ENCODE measurements at regions not wholly inside any gene's neighbourhood (a gene's known extent, or its start where the extent isn't known, plus 50 kb on each side); places are given as distances from the start of the nearest gene placed in this dataset.
A peak's percentile ranks its signal among the peaks of the same experiment; 100 is the strongest.

DNA sequence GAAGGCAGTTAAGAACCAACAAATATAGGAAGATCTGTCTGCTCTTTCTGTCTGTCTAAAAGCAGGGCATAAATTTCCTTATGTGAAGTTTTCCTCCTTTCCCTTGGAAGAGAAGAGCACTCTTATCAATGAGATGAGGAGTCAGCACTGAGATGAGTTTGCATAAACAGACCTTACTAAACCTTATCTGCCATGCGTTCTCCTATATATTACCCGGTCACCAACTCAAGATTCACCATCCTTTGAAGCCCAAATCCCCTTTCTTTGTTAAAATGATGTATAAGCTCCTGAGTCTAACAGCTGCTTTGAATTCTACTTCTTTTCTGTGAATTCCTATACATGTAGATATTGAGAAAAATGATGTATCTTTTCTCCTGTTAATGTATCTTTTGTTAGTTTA lies 65.5 kb upstream of the FHL2 start:
- no peak for DNase-seq
- H3K27me3 Mint-ChIP-seq = peaks cover 23% of the 10 kb centered on the region
- H3K27ac Mint-ChIP-seq = no peak overlapping the region
- H3K9me3 Mint-ChIP-seq = no peaks in the 10 kb centered on the region
- CTCF ChIA-PET = no interaction called here
- H3K36me3 Mint-ChIP-seq = peaks cover 2% of the 10 kb centered on the region
- peaks cover 21% of the 10 kb centered on the region for H3K4me1 Mint-ChIP-seq
- H3K4me3 Mint-ChIP-seq = no peak overlapping the region

DNA sequence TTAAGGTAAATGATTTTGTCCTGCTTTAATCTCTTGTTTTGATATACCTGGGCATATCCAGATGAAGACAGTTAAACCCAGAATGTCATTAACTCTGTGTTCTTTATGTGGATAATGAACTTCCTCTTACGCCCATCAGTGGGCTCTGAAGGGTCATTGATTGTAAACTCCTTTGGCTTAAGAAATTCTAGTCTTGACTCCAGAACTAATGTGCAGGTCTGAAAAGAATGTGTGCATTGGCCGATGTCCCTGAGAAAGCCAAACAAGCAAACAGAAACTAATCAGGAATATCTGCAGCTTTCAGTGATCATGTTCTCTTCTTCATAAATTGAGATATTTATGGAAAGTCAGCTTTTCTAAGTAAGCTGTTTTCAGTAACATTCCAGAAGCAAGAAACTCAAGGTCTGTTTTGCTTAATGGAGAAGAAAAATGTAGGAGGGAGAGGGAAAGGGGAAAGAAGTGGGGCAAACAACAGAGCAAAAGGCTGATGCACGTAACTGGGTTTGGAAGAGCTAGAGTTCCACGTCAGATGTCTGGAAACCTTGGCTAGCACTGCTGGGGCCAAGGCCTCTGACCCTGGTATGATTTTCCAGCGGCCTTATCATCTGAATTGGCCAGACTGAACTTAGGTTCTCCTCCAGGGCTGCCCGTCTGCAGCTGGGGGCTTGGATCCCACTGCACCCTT lies 61.3 kb upstream of the FHL2 start:
- H3K36me3 Mint-ChIP-seq = no peaks in the 10 kb centered on the region
- no peak overlapping the region for H3K4me3 Mint-ChIP-seq
- H3K27ac Mint-ChIP-seq = no peak overlapping the region
- peaks cover 27% of the 10 kb centered on the region for H3K27me3 Mint-ChIP-seq
- DNase-seq = no peak
- no peaks in the 10 kb centered on the region for H3K9me3 Mint-ChIP-seq
- H3K4me1 Mint-ChIP-seq = no peaks in the 10 kb centered on the region
- CTCF ChIA-PET = interaction anchor here (0.6 kb wide), 1 partner anchor 42 kb away, joined by 3 read pairs; no protein-coding TSS in a partner anchor

DNA sequence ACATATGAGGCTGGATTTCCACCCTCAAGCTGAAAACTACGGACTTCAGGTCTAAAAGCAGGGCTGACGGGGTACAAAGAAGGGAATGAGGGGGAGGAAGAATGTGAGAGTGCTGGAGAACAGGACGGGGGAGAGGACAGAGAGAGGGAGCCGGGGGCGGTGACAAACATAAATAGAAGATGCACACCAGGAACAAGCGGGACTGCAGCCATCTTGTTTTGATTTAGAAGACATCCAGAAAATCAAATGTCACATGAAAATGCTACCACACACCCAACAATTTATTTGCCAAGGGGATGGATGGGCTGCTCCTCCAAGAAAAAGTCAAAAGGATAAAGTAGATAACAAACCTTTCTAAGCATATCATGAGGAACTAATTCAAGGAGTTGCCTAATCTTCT lies 59.2 kb upstream of the FHL2 start:
- Mint-ChIP-seq H3K27me3 (peaks cover 23% of the 10 kb centered on the region), H3K27ac (no peak overlapping the region), H3K36me3 (no peaks in the 10 kb centered on the region), H3K9me3 (no peaks in the 10 kb centered on the region), H3K4me3 (no peak overlapping the region), H3K4me1 (no peaks in the 10 kb centered on the region)
- CTCF ChIA-PET = no interaction called here
- DNase-seq = no peak

- DNase-seq = no peak
These were observed 56.7 kb upstream of the FHL2 start for GRCh38 chr2:105455488-105456003.

DNA sequence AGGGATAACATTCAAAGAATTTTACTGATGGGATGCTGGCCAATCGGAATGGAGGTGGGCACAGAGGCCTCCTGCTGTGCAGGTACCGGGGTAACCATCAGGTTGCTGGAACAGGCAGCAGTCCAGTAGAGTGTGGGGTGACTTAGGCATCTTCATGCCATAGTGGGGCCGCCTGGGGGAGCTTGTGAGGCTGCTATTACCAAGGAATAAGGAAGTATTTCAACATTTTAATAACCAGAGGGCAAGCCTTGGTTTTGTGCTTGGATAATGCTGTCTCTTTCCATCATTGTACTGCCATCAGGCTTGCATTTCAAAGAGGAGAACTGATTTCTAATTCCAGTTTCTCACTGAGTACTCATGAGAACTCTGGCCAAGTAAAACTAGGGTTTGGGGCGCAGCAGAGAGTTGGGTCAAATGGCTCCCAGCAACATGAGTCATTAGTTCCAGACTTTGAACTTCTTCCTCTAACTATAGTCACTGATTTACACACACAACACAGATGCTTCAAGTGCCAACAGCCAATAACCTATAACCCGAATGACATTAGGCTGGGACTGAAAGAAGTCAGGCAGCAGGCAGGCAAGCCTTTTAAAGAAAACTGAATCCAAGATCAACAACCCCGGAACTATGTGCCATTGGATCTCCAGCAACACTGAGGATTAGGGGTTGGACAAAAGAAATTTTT lies 56.1 kb upstream of the FHL2 start:
- no peaks in the 10 kb centered on the region for H3K9me3 Mint-ChIP-seq
- H3K27ac Mint-ChIP-seq = no peak overlapping the region
- DNase-seq = peak; percentile 40
- no peaks in the 10 kb centered on the region for H3K4me1 Mint-ChIP-seq
- CTCF ChIA-PET = interaction anchor here (1.3 kb wide), 1 partner anchor 12 kb away, joined by 3 read pairs; no protein-coding TSS in a partner anchor
- H3K4me3 Mint-ChIP-seq = no peak overlapping the region
- peaks cover 8% of the 10 kb centered on the region for H3K27me3 Mint-ChIP-seq
- H3K36me3 Mint-ChIP-seq = no peaks in the 10 kb centered on the region

More at GRCh38 chr2:105455488-105456003, 56.7 kb upstream of the FHL2 start:
- Mint-ChIP-seq H3K4me3 (no peak overlapping the region), H3K36me3 (no peaks in the 10 kb centered on the region), H3K27me3 (peaks cover 12% of the 10 kb centered on the region), H3K4me1 (no peaks in the 10 kb centered on the region), H3K9me3 (no peaks in the 10 kb centered on the region), H3K27ac (no peak overlapping the region)
- CTCF ChIA-PET = interaction anchor here (1.5 kb wide), 1 partner anchor 63 kb away, joined by 3 read pairs; no protein-coding TSS in a partner anchor

- Mint-ChIP-seq H3K36me3 (no peaks in the 10 kb centered on the region), H3K9me3 (no peaks in the 10 kb centered on the region), H3K4me1 (no peaks in the 10 kb centered on the region), H3K4me3 (no peak overlapping the region), H3K27ac (no peak overlapping the region), H3K27me3 (peaks cover 21% of the 10 kb centered on the region)
- CTCF ChIA-PET = no interaction called here
- DNase-seq = no peak
These were observed 52.8 kb upstream of the FHL2 start for GRCh38 chr2:105451571-105452166.

- CTCF ChIA-PET = no interaction called here
- no peaks in the 10 kb centered on the region for H3K36me3 Mint-ChIP-seq
- no peak for DNase-seq
- no peaks in the 10 kb centered on the region for H3K4me1 Mint-ChIP-seq
- H3K27ac Mint-ChIP-seq = no peak overlapping the region
- no peaks in the 10 kb centered on the region for H3K9me3 Mint-ChIP-seq
- H3K4me3 Mint-ChIP-seq = no peak overlapping the region
- peaks cover 13% of the 10 kb centered on the region for H3K27me3 Mint-ChIP-seq
These were observed 51.6 kb upstream of the FHL2 start for GRCh38 chr2:105450471-105450870.

DNA sequence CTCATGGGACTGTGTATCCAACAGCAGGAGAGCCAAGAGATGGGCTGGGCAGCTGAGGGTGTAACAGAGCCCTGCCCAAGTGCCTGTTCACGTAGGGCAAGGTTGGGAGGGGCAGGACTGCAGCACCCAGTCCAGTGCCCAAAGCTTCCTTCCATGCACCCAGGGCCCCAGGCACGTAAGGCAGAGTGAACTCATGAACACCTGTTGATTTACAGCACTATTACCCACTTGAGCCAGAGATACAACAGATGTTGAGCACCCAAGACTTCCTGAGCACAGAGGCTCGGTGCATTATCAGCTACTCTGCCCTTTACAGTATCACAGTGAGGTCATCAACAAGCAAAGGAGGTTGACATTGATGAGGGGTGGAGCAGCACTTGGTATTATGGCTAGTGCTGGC lies 50.2 kb upstream of the FHL2 start:
- H3K27me3 Mint-ChIP-seq = peaks cover 14% of the 10 kb centered on the region
- no peak overlapping the region for H3K27ac Mint-ChIP-seq
- H3K4me1 Mint-ChIP-seq = no peaks in the 10 kb centered on the region
- H3K4me3 Mint-ChIP-seq = no peak overlapping the region
- no peak for DNase-seq
- no peaks in the 10 kb centered on the region for H3K36me3 Mint-ChIP-seq
- CTCF ChIA-PET = no interaction called here
- H3K9me3 Mint-ChIP-seq = no peaks in the 10 kb centered on the region
